Neuronal stem cell (in vitro differentiated cells): ENCODE measurements at regions not wholly inside any gene's neighbourhood (a gene's known extent, or its start where the extent isn't known, plus 50 kb on each side); places are given as distances from the start of the nearest gene placed in this dataset.
A peak's percentile ranks its signal among the peaks of the same experiment; 100 is the strongest.

Experiments
- DNase-seq: peaks from one replicate; pipeline ENCODE4 v3.0.0-alpha.2; 2013; ENCODE audit warnings: low spot score
- H2AFZ ChIP-seq: one replicate; pipeline ENCODE4 v1.6.1; 2013; ENCODE audit warnings: mild to moderate bottlenecking, low read length, inconsistent platforms
- H2AK5ac ChIP-seq: 2 replicates; pipeline ENCODE4 v1.6.1; 2013; ENCODE audit warnings: low read depth, mild to moderate bottlenecking, inconsistent platforms, low read length, moderate library complexity, mixed read lengths
- H2BK120ac ChIP-seq: 2 replicates; pipeline ENCODE4 v1.6.1; 2013; ENCODE audit warnings: low read depth, mild to moderate bottlenecking, inconsistent platforms, low read length, moderate library complexity, mixed read lengths
- H2BK12ac ChIP-seq: one replicate; pipeline ENCODE4 v1.6.1; 2013; ENCODE audit warnings: low read length, inconsistent platforms
- H2BK15ac ChIP-seq: 2 replicates; pipeline ENCODE4 v1.6.1; 2013; ENCODE audit warnings: mild to moderate bottlenecking, low read length, inconsistent platforms, mixed read lengths
- H2BK5ac ChIP-seq: one replicate; pipeline ENCODE4 v1.6.1; 2013; ENCODE audit warnings: inconsistent platforms, mild to moderate bottlenecking, low read length, moderate library complexity
- H3K14ac ChIP-seq: one replicate; pipeline ENCODE4 v1.6.1; 2013; ENCODE audit warnings: low read length, inconsistent platforms
- H3K18ac ChIP-seq: 2 replicates; pipeline ENCODE4 v1.6.1; 2013; ENCODE audit warnings: low read length, inconsistent platforms
- H3K23ac ChIP-seq: 2 replicates; pipeline ENCODE4 v1.6.1; 2013; ENCODE audit warnings: low read depth, mild to moderate bottlenecking, mixed read lengths, low read length, inconsistent platforms; ENCODE audit not compliant: poor library complexity
- H3K27ac ChIP-seq: replicated peaks from 3 replicates; pipeline ENCODE4 v1.5.1; 2013; ENCODE audit warnings: low read length, inconsistent platforms
- H3K27me3 ChIP-seq, 3 experiments: 2 replicates each; pipeline ENCODE4 v1.6.1; 2013; ENCODE audit warnings: low read length in 3 of 3, mild to moderate bottlenecking in 2 of 3, inconsistent platforms in 1 of 3, low read depth in 1 of 3, mixed read lengths in 1 of 3, moderate library complexity in 1 of 3; ENCODE audit not compliant: control insufficient read depth in 3 of 3, insufficient read depth in 3 of 3
- H3K36me3 ChIP-seq, 2 donors: replicated peaks in 1 of 2; 2 replicates each; pipeline ENCODE4 v1.6.1; 2013; ENCODE audit warnings: low read length in 2 of 2; ENCODE audit not compliant: control insufficient read depth in 2 of 2, insufficient read depth in 2 of 2
- H3K4ac ChIP-seq: 2 replicates; pipeline ENCODE4 v1.6.1; 2013; ENCODE audit warnings: inconsistent platforms, mild to moderate bottlenecking, low read length, moderate library complexity
- H3K4me1 ChIP-seq, 2 donors: 1 replicate in 1 of 2; 2 replicates in 1 of 2; pipeline ENCODE4 v1.6.1; 2013; ENCODE audit warnings: low read length in 2 of 2, low read depth in 1 of 2; ENCODE audit not compliant: control insufficient read depth in 2 of 2, insufficient read depth in 1 of 2
- H3K4me2 ChIP-seq: one replicate; pipeline ENCODE4 v1.6.1; 2013; ENCODE audit warnings: mild to moderate bottlenecking, low read length, inconsistent platforms; ENCODE audit not compliant: insufficient read depth, poor library complexity, severe bottlenecking
- H3K4me3 ChIP-seq, 2 donors: 2 replicates each; pipeline ENCODE4 v1.5.1; 2013; ENCODE audit warnings: low read length in 2 of 2, mild to moderate bottlenecking in 2 of 2, inconsistent platforms in 1 of 2, moderate library complexity in 1 of 2
- H3K79me1 ChIP-seq: one replicate; pipeline ENCODE4 v1.6.1; 2013; ENCODE audit warnings: low read depth, mild to moderate bottlenecking, inconsistent platforms, low read length, moderate library complexity
- H3K9ac ChIP-seq: one replicate; pipeline ENCODE4 v1.6.1; 2013; ENCODE audit warnings: mild to moderate bottlenecking, low read depth, low read length, inconsistent platforms; ENCODE audit not compliant: poor library complexity
- H3K9me3 ChIP-seq, 2 donors: replicated peaks in 1 of 2; 2 replicates each; pipeline versions ENCODE3 to v1.6.1; 2013; ENCODE audit warnings: low read length in 2 of 2, mild to moderate bottlenecking in 2 of 2, inconsistent platforms in 1 of 2, low read depth in 1 of 2, mixed read lengths in 1 of 2, moderate library complexity in 1 of 2; ENCODE audit not compliant: control insufficient read depth in 2 of 2, insufficient read depth in 1 of 2
- H4K8ac ChIP-seq: one replicate; pipeline ENCODE4 v1.6.1; 2013; ENCODE audit warnings: low read depth, mild to moderate bottlenecking, inconsistent platforms, low read length, moderate library complexity
- H4K91ac ChIP-seq: one replicate; pipeline ENCODE4 v1.6.1; 2013; ENCODE audit warnings: low read length, low read depth, mild to moderate bottlenecking, inconsistent platforms; ENCODE audit not compliant: poor library complexity
- WGBS, 2 donors: extraction: QIAGEN DNeasy Blood & Tissue Kit; methylation state at CpG; one replicate each; pipeline ENCODE4 v1.1.7; 2013; ENCODE audit warnings: missing lambda C conversion rate in 2 of 2, mixed read lengths in 1 of 2; ENCODE audit not compliant: insufficient read length in 2 of 2, insufficient replicate concordance in 1 of 2; ENCODE audit errors: extremely low coverage in 2 of 2; 5-methylcytosine and 5-hydroxymethylcytosine counted together

DNA sequence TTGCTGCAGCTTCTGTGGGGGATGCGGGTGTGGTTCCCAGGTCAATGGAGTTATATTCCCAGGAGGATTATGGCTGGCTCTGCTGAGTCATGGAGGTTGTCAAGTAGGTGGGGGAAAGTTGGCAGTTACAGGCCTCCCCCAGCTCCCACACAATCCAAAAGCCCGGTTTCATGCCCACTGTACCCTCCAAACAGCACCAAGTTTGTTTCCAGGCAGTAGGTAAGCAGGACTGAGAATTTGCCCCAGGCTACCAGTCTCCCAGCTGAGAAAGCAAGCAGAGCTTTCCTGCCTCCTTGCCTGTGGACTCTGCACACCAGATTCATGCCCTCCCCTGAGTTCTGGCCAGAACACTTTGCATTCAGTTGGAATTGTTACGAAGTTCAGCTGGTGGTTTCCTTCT, 578.2 kb downstream of the MEI4 start:
- no peak overlapping the region for H2BK120ac ChIP-seq
- H3K4ac ChIP-seq: no peak overlapping the region
- no peak overlapping the region for H2AFZ ChIP-seq
- H3K14ac ChIP-seq: no peak overlapping the region
- H4K91ac ChIP-seq: no peak overlapping the region
- no peak overlapping the region for H3K23ac ChIP-seq
- no peaks in the 10 kb centered on the region for H3K27me3 ChIP-seq
- H3K4me2 ChIP-seq: no peak overlapping the region
- H3K36me3 ChIP-seq: no peaks in the 10 kb centered on the region
- no peak overlapping the region for H3K4me3 ChIP-seq
- no peak overlapping the region for H4K8ac ChIP-seq
- H3K18ac ChIP-seq: no peak overlapping the region
- H2BK5ac ChIP-seq: no peak overlapping the region
- H3K9me3 ChIP-seq: peaks cover 0 to 2% of the 10 kb centered on the region in 2 donors
- H3K4me1 ChIP-seq: no peaks in the 10 kb centered on the region
- no peaks in the 10 kb centered on the region for H3K79me1 ChIP-seq
- no peak overlapping the region for H3K9ac ChIP-seq
- H2BK12ac ChIP-seq: no peak overlapping the region
- no peak overlapping the region for H2AK5ac ChIP-seq
- WGBS, 2 donors: no CpG with 5 or more reads among the region's 3 CpGs
- H3K27ac ChIP-seq: no peak overlapping the region
- DNase-seq: no peak
- no peak overlapping the region for H2BK15ac ChIP-seq

DNA sequence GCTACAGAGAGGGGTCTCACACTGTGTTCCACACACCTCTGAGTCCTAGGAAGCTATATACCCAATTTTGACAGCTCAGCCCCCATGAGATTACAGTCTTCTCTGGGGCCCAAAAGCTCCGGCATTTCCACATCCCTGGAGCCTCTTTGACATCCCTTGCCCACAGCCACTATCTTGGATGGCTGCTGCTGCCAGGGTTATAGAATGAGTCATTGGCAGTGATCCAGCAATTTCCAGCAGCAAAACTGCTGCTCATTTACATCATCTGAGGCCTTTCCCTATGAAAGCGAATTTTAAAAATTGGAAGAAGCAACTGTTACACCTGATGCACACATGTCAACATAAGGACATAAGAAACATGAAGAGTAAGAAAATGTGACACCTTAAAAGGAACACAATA, 590.7 kb downstream of the MEI4 start:
- no peak overlapping the region for H3K27ac ChIP-seq
- peak overlapping the region; percentile 75 for H2AK5ac ChIP-seq
- H4K8ac ChIP-seq: no peak overlapping the region
- H2BK120ac ChIP-seq: no peak overlapping the region
- H3K18ac ChIP-seq: no peak overlapping the region
- H2BK15ac ChIP-seq: no peak overlapping the region
- no peak overlapping the region for H3K4me3 ChIP-seq
- no peak overlapping the region for H2BK5ac ChIP-seq
- no peak for DNase-seq
- H3K4me1 ChIP-seq: no peaks in the 10 kb centered on the region
- H3K79me1 ChIP-seq: no peaks in the 10 kb centered on the region
- WGBS, 2 donors: no CpG with 5 or more reads among the region's 2 CpGs
- H2AFZ ChIP-seq: no peak overlapping the region
- no peaks in the 10 kb centered on the region for H3K36me3 ChIP-seq
- H3K9me3 ChIP-seq: peaks cover 0 to 4% of the 10 kb centered on the region in 2 donors
- no peaks in the 10 kb centered on the region for H3K27me3 ChIP-seq
- H4K91ac ChIP-seq: no peak overlapping the region
- no peak overlapping the region for H3K4ac ChIP-seq
- H3K9ac ChIP-seq: no peak overlapping the region
- H2BK12ac ChIP-seq: no peak overlapping the region
- H3K14ac ChIP-seq: no peak overlapping the region
- H3K4me2 ChIP-seq: no peak overlapping the region
- no peak overlapping the region for H3K23ac ChIP-seq

GRCh38 chr6:78251931-78252330, 599.1 kb downstream of the MEI4 start:
- H3K36me3 ChIP-seq: no peaks in the 10 kb centered on the region
- no peak overlapping the region for H2BK12ac ChIP-seq
- H4K91ac ChIP-seq: no peak overlapping the region
- H3K9ac ChIP-seq: no peak overlapping the region
- H2AFZ ChIP-seq: no peak overlapping the region
- H3K23ac ChIP-seq: no peak overlapping the region
- no peak overlapping the region for H3K27ac ChIP-seq
- H3K79me1 ChIP-seq: no peaks in the 10 kb centered on the region
- no peaks in the 10 kb centered on the region for H3K27me3 ChIP-seq
- H2AK5ac ChIP-seq: no peak overlapping the region
- H3K14ac ChIP-seq: no peak overlapping the region
- H2BK15ac ChIP-seq: no peak overlapping the region
- H2BK120ac ChIP-seq: no peak overlapping the region
- H3K18ac ChIP-seq: no peak overlapping the region
- H3K4me3 ChIP-seq: no peak overlapping the region
- H3K4me1 ChIP-seq: no peaks in the 10 kb centered on the region
- H2BK5ac ChIP-seq: no peak overlapping the region
- no peak overlapping the region for H3K4ac ChIP-seq
- no peaks in the 10 kb centered on the region for H3K9me3 ChIP-seq
- DNase-seq: no peak
- no peak overlapping the region for H4K8ac ChIP-seq
- no CpG with 5 or more reads among the region's 4 CpGs for WGBS, 2 donors
- H3K4me2 ChIP-seq: no peak overlapping the region

GRCh38 chr6:78253618-78254017, 600.8 kb downstream of the MEI4 start:
- no CpG with 5 or more reads among the region's 2 CpGs for WGBS, 2 donors
- no peak overlapping the region for H3K18ac ChIP-seq
- no peak overlapping the region for H4K8ac ChIP-seq
- H3K4me3 ChIP-seq: no peak overlapping the region
- no peak overlapping the region for H2BK5ac ChIP-seq
- H3K4ac ChIP-seq: no peak overlapping the region
- H3K4me2 ChIP-seq: no peak overlapping the region
- H3K23ac ChIP-seq: no peak overlapping the region
- H2AK5ac ChIP-seq: no peak overlapping the region
- H2BK15ac ChIP-seq: no peak overlapping the region
- H3K36me3 ChIP-seq: no peaks in the 10 kb centered on the region
- no peaks in the 10 kb centered on the region for H3K79me1 ChIP-seq
- no peak overlapping the region for H2AFZ ChIP-seq
- H3K9me3 ChIP-seq: no peaks in the 10 kb centered on the region
- DNase-seq: no peak
- no peak overlapping the region for H3K14ac ChIP-seq
- H3K27me3 ChIP-seq: no peaks in the 10 kb centered on the region
- H3K27ac ChIP-seq: no peak overlapping the region
- no peaks in the 10 kb centered on the region for H3K4me1 ChIP-seq
- no peak overlapping the region for H2BK12ac ChIP-seq
- no peak overlapping the region for H3K9ac ChIP-seq
- H4K91ac ChIP-seq: no peak overlapping the region
- no peak overlapping the region for H2BK120ac ChIP-seq
